ENCODE measurements at regions not wholly inside any gene's neighbourhood (a gene's known extent, or its start where the extent isn't known, plus 50 kb on each side); places are given as distances from the start of the nearest gene placed in this dataset.

GRCh38 chr12:124481257-124481750, 86.1 kb downstream of the NCOR2 start:
- DNase-seq (ENCODE audit: low read depth, low spot score) = no peak
- intact Hi-C loops (cut with micrococcal nuclease) = no loop called here
- ChIA-PET RAD21 (ENCODE audit: low non-redundant PET in 1 of 2, low total read pairs in 2 of 2, uncharacterized antibody in 2 of 2, unreplicated experiment in 2 of 2) (no interaction called here), CTCF (no interaction called here), POLR2A (no interaction called here)
- no peaks in the 10 kb centered on the region for H3K9me3 ChIP-seq (ENCODE audit: control insufficient read depth in 1 of 2, insufficient read depth in 1 of 2, low read depth in 1 of 2, low read length in 2 of 2)
- no peak overlapping the region for H2AFZ ChIP-seq (ENCODE audit: low read depth, low read length, poor library complexity, severe bottlenecking)
- peaks cover 0 to 6% of the 10 kb centered on the region in 2 experiments; a peak in 1 of 4 replicates for H3K4me1 ChIP-seq (ENCODE audit: control insufficient read depth in 1 of 2, insufficient read depth in 2 of 2, low read length in 2 of 2)
- H3K4me3 ChIP-seq (replicated peaks in 1 of 2; ENCODE audit: low read depth in 1 of 2, low read length in 2 of 2) = no peak overlapping the region
- H3K27me3 ChIP-seq (ENCODE audit: insufficient read depth, low read length) = no peaks in the 10 kb centered on the region
- H3K9ac ChIP-seq (ENCODE audit: low read length) = no peak overlapping the region
- H3K79me2 ChIP-seq (ENCODE audit: insufficient read depth, low read length) = no peaks in the 10 kb centered on the region; the same call in 1 of the 2 replicates
- ATAC-seq = no peak
- no peaks in the 10 kb centered on the region for H4K20me1 ChIP-seq (ENCODE audit: insufficient read depth)
- no TSS peak for BruUV-seq (replicated peaks)
- no peak for TF ChIP-seq SRF (IDR thresholded peaks at IDR 0.05; ENCODE audit: low read depth)
- TF ChIP-seq EZH2phosphoT487 (IDR thresholded peaks at IDR 0.05; ENCODE audit: borderline replicate concordance) = no peak
- TF ChIP-seq CEBPB (IDR thresholded peaks at IDR 0.05; ENCODE audit: low read depth) = no peak
- TF ChIP-seq ZNF274 (IDR thresholded peaks at IDR 0.05; ENCODE audit: low read depth, low read length) = no peak
- TF ChIP-seq MAX (IDR thresholded peaks at IDR 0.05) = no peak
- TF ChIP-seq FOSL1 (IDR thresholded peaks at IDR 0.05; ENCODE audit: low read depth) = no peak
- no peak for TF ChIP-seq EZH2 (IDR thresholded peaks at IDR 0.05)
- no peak for TF ChIP-seq ZBTB33 (IDR thresholded peaks at IDR 0.05; ENCODE audit: extremely low read depth, insufficient replicate concordance, low read length)
- TF ChIP-seq EGR1 (IDR thresholded peaks at IDR 0.05; ENCODE audit: low read depth) = no peak
- TF ChIP-seq CBX3 (IDR thresholded peaks at IDR 0.05; ENCODE audit: low read depth) = no peak
- no peak for TF ChIP-seq ELF1 (IDR thresholded peaks at IDR 0.05; ENCODE audit: borderline replicate concordance, low read depth)
- TF ChIP-seq REST (IDR thresholded peaks at IDR 0.05; ENCODE audit: low read depth) = no peak
- no peak for TF ChIP-seq TCF7L2 (IDR thresholded peaks at IDR 0.05; ENCODE audit: borderline replicate concordance, extremely low read depth, insufficient read depth, insufficient read length)
- TF ChIP-seq ATF3 (IDR thresholded peaks at IDR 0.05) = no peak
- TF ChIP-seq RAD21 (IDR thresholded peaks at IDR 0.05; ENCODE audit: low read depth) = no peak
- TF ChIP-seq SIN3A (IDR thresholded peaks at IDR 0.05; ENCODE audit: low read depth) = no peak
- no peak for TF ChIP-seq POLR2AphosphoS5 (IDR thresholded peaks at IDR 0.05; ENCODE audit: low read depth, low read length)
- TF ChIP-seq JUND (IDR thresholded peaks at IDR 0.05) = no peak
- H3K4me2 ChIP-seq (ENCODE audit: low read length) = no peak overlapping the region
- H3K27ac ChIP-seq (ENCODE audit: low read depth, low read length) = no peak overlapping the region
- peaks cover 2% of the 10 kb centered on the region in 2 experiments; a peak in 2 of 4 replicates for H3K36me3 ChIP-seq (ENCODE audit: control insufficient read depth in 1 of 2, insufficient read depth in 2 of 2, low read length in 2 of 2)
- H3K9me2 ChIP-seq (ENCODE audit: insufficient read depth) = no peaks in the 10 kb centered on the region
